ENCODE measurements at regions not wholly inside any gene's neighbourhood (a gene's known extent, or its start where the extent isn't known, plus 50 kb on each side); places are given as distances from the start of the nearest gene placed in this dataset.

DNA sequence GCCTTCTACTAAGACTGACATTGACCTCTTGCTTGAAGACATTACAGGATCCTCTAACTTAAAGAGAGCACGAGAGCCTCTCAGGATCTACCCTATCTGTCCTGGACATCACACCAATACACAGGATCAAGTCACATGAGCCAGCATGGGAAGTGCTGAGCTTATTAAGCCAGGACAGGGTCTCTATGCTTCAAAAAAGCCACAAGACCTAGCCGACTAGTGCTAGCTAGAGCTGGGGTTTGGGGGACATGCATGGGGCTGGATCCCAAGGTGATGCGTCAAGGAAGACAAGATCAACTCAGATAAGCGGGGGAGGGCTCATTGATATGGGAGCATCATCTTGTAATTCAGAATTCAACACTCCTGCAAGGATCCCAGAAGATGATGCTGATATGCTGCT lies 167.2 kb upstream of the TAB2 start:
- DNase-seq (ENCODE audit: low spot score): no peak

DNA sequence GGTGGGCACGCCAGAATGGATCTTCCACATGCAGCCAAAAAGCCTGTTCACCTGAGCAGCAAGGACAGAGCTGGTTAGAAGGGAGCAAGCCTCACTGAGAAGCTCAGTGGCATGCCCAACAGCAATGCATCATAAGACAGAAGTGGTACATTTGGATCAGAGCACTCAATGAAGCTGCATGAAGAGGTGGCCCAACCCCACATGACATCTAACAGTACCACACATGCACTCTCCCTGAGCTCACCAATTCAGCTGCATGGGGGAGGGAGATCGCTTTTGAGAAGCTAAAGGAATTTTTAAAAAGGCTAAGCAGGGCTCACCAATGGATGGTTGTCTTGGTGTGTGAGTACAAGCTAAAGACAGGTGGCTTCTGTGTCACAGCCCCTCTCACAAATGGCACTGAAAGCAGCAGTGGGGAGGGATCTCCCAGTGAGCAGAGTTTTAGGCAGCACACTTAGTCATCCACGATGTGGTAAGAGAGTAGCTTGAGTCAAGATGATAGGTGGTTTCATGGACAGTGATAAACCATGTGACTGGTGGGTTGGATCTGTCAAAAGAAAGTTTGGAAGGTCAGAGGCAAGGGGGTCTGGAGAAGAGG lies 166.6 kb upstream of the TAB2 start:
- DNase-seq (ENCODE audit: low spot score): no peak

DNA sequence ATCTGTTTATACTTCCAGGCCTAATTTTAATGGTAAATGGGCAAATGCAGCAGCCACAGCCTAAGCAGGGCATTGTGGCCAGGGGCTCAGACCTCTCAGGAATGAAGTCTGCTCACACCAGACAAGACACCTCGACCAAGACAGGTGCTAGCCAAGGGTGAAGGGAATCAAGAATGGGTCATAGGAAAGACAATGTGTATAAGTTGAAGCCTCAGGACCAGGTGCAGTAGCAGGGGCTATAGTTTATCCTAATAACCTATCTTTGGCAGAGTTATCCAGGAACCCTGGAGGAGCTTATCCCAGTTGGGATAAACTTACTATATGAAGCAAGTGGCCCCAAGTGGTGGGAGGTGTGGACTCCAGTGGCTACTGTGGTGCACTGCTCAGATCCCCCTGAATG lies 165.0 kb upstream of the TAB2 start:
- no peak for DNase-seq (ENCODE audit: low spot score)

DNA sequence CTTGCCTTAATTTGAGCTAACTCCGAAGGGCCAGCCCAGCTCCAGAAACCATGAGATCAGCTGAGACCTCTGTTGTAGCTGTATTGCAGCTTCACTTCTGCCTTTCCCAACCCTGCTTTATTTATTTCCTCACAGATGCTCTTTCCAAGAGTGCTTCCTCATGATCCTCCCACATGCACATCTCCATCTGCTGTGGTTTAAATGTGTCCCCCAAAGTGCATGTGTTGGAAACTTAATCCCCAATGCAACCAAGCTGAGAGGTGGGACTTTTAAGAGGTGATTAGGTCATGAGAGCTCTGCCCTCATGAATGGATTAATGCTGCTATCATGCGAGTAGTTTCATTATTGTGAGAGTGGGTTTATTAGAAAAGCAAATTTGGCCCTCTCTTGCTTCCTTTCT lies 164.4 kb upstream of the TAB2 start:
- DNase-seq (ENCODE audit: low spot score): no peak

DNA sequence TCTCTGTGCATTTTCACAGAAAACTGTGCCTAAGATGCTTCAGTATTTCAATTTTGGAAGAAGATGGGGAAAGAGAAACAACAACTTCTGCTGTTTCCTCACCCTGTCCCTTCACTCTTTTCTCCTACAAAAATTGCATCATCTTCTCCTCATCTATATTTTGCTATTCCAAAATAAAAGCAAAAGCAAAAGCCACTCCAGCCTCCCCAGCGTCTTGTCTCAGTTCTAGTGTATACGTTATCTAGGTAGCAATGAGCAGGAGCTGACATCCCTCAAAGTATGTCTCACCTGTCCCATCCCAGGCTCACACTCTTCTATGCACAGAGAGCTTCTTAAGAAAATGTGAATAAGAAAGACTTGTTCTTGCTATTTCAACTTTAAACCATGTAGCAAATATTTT lies 163.8 kb upstream of the TAB2 start:
- no peak for DNase-seq (ENCODE audit: low spot score)

DNA sequence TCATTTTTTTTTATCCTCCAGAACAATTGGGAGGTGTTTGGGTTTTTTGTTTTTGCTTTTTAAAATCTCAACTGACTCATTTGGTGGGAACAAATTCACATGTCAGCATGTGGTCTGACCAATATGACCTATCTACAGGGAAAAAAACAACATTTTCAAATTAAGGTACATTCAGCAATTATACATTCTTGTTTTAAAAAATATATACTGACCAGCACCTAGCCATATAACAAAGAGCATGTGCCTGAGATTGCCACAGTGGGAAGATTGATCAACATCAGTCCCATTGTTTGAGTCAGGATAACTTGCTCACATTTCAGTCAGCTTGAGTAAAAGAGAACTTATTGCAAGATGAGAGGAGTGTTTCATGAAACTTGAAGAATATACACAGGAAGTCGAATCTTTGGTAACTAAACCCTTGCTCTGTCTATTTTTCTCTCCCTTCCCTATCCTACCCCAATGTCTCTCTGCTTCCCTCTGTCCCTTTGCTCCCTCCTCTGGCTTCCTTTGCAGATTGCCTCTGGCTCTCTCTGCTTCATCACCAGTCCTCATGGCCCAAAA lies 163.2 kb upstream of the TAB2 start:
- DNase-seq (ENCODE audit: low spot score): no peak

DNA sequence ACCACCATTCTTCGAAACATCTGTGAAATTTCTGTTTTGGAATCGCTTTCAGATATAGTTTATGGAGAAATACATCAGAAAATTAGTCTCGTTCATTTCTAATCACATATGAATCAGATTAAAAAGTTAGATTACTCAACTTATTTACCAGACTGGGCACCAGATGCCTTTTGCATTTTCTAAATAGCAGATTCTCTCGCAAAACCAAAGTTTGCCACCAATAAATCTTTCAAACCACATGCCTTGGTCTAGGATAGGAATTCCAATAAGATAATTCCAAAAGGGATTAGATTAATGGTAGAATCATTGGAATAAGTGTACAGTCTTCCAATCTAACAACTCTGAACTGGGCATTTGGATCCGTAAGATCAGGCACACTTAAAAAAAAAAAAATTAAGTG lies 160.4 kb upstream of the TAB2 start:
- DNase-seq (ENCODE audit: low spot score): no peak

DNA sequence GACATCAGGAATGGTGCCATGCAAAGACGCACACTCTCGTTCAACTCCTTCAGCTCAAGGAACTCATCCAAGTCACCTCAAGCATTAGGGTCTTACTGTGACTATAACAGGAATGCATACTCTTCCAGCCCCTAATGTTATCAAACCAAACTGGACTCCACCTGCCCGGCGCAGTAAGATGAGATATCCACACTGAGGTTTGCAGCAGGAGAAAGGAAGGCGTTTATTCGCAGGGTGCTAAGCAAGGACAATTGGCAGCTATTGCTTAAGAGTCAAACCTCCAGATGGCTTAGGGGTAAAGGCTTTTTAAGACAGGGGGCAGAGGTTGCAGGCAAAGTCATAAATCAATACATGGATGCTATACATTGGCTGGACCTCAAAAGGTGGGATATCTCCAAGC lies 159.4 kb upstream of the TAB2 start:
- no peak for DNase-seq (ENCODE audit: low spot score)

DNA sequence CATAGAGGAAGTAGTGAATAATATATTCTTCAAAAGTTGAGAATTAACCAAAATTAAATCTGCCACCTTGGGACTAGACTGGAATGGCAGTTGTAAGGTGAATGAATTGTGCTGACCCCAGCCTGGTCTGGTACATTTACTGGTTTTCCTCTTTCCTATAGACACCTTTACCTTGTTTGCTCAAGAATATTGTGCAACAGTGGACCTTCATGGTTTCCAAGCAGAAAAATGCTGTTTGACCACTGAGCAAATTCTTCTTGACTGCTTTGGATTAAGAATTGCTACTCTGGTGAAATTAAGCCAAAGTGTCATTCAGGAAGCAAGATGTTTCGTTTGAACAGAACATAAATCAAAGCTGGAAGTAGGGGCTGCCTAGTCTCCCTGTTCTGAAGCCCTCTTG lies 156.6 kb upstream of the TAB2 start:
- DNase-seq (ENCODE audit: low spot score): no peak

DNA sequence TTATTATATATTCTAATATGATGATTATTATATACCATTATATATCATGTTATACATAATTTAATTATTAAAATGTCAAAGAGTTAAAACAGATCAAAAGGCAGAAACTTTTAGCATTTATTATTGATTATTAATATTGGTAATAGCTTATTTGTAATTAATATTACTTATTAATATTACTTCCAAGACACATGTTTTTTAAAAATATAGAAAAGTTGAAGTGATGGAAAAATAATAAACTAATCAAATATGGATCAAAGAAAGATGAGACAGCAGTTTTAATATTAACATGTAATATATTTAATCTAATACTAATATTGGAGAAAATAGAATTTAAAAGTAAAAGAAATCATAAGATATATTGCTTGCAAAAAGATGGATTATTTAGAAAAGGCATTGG lies 154.6 kb upstream of the TAB2 start:
- no peak for DNase-seq (ENCODE audit: low spot score)

DNA sequence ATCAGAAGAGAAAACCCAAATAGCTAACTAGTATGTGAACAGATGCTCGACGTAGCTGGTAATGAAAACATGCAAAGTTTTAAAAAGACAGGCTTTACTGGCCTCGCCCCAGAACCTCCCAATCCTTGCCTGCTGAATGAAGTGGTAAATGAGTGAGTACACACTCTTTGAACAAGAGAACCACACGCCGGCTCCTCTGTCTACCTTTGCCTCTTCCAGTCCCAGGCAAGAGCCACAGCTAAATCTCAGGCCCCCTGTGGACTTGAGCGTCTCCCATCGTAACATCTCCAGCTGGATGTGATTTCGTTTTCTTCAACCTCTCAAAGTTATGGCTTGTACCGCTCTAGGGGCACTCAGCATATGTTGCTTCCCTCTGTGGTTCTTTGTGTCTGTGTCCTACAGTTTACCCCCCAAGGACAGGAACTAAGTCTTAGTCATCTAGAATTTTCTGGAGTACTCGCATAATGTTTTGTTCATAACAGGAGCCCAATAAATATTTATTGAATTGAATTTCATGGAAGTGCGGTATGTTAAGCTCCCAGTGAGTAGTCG lies 153.2 kb upstream of the TAB2 start:
- DNase-seq (ENCODE audit: low spot score): no peak

DNA sequence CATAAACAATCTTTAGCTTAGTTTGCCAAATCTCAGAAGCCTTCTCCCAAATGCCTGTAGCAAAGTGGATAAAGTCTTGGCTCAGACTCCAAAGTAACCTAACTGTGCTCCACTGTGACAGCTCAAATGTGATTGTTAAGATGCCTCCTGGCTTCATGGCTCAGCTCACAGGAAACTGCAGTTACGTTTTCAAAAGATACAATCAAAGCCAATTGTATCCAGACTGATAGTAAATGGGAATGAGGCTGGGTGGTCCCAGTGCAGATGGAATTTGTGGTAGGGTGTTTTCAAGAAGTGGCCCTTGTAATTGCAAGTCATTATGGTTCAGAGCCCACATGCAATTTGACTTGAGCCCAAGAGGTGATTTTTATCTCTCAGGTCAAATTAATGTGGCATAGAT lies 151.2 kb upstream of the TAB2 start:
- DNase-seq (ENCODE audit: low spot score): no peak

DNA sequence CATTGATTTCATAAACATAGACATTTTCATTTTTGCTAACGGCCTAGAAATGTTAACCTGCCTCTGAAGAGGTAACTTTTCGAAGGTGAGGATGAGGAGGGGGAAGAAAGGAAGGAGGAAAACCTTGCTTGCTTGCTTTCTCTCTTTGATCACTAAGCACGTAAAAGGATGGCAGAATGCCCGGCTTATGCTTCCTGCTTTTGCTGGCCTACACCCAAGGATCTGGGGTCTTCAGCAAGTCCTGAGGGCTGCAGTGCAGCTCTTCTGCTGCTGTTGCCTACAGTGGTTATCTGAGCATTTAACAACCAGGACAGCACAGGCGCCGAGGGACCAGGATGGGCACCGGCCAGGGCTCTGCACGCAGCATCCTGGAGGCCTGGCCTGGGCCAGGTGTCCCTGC lies 150.8 kb upstream of the TAB2 start:
- DNase-seq (ENCODE audit: low spot score): no peak

DNA sequence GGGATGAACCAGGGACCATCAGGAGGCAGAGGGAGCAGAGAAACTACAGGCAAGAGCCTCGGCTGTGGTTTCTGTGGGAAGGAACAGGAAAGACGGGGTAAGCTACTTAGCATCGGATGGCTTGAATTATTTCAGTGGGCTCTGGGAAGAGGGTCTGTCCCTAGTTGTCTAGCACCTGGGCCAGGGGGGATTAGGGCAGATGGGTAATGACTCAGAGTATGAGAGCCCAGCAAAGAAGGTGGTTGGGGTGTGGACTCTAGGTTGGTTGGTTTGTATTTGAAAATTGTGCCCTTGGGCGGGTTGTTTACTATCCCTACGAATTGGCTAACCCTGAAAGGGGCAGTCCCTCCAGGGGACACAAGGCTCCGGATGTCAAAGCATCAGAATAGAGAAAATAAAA lies 148.5 kb upstream of the TAB2 start:
- no peak for DNase-seq (ENCODE audit: low spot score)

DNA sequence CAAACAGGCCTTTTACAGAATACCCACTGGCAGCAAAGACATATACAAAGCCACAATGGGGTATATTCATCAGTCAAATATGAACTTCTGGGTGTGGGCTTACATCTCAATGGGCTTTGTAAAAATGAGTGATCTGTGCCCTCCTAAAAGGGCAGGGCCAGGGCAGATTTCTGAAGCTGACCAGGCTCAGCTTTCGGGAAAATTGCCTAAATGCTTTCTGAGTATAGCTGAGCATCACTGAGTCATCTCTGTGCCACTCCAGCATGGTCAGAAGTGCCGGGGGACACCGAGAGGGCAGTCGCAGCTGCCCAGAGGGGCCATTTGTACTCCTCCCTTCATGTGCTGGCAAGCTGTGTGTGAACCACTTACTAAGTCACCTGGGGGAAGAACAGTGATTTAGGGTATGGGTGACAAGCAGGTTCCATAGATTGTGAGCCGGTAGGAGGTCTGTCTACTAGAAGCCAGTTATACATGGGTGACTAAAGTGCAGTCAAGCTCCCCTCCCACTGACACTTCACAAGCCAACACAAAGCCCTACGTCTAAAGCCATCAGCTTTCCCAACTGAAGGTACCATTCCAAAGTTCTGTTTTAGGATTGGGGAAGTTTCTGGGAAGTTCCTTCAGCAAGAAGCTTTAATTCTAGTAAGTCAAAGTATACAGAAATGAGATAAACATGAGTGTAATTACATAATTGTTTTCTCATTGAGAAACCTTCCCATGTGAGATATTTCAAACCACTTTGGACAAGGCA lies 147.6 kb upstream of the TAB2 start:
- no peak for DNase-seq (ENCODE audit: low spot score)

DNA sequence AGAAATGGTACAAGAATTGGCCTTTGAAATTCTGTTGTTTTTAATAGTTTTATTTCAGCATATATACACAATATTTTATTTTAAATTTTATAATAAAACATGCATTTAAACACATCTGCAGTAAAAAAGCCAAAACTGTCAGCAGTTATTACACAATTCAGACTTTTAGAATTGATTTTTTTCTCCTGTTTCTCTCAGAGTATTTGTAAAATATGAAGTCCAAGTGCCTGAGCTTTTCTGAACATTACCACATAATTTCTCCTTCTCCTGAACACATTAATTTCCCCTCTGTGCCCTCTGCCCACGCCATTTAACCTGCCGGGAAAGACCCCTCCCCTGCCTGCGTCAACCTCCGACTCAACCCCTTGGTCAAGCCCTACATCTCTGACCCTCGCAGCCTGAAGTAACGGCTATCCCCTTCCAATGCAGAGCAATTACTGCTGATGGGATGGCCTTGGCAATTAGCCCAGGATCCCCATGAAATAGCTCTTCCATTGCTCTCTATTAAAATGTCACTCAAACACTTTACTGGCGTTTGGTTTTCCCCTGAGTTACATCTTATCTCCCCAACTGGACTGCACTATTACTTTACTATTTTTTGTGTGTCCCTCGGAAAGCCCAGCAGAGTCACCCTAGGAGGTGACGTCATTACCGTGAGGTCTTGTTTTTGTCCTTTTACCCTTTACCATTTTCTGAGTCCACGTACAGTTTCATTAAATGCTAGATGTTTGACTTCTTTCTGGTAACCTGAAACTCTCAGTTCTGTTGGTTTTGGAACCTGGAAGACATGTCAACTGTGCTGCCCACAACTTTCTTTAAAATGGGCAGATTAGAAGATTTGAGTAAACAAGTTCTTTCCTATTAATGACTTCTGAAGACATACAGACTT lies 146.7 kb upstream of the TAB2 start:
- DNase-seq (ENCODE audit: low spot score): no peak

DNA sequence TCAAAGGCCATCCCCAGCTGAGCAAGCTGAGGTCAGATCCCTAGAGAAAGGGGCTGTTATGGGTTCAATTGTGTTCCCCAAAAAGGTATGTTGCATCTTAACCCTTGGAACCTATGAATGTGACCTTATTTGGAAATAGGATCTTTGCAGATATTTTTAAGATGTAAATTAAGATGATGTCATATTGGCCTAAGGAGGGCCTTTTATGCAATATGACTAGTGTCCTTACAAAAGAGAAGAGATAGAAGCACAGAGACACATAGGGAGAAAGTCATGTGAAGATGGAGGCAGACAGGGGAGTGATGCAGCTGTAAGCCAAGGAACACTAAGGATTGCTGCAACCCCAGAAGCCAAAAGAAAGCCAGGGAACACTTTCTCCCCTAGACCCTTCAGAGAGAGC lies 144.3 kb upstream of the TAB2 start:
- no peak for DNase-seq (ENCODE audit: low spot score)

DNA sequence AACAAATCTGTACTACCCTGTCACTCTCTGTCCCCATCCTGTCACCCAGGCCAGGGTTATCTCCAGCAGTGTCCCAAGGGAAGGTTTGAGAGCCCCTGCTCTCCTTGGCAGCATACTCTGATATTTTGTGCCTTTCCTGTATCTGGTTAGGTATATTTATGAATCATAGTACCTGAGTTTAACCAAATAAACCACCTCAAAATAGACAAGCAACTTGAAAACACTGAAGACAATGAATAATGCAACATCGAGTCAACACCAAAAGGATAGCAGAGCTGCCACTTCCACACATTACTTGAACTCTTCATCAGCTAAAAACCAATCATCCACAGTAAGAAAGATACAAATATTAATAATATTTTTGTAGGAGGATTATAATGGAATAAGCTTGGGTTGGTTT lies 142.6 kb upstream of the TAB2 start:
- DNase-seq (ENCODE audit: low spot score): no peak

DNA sequence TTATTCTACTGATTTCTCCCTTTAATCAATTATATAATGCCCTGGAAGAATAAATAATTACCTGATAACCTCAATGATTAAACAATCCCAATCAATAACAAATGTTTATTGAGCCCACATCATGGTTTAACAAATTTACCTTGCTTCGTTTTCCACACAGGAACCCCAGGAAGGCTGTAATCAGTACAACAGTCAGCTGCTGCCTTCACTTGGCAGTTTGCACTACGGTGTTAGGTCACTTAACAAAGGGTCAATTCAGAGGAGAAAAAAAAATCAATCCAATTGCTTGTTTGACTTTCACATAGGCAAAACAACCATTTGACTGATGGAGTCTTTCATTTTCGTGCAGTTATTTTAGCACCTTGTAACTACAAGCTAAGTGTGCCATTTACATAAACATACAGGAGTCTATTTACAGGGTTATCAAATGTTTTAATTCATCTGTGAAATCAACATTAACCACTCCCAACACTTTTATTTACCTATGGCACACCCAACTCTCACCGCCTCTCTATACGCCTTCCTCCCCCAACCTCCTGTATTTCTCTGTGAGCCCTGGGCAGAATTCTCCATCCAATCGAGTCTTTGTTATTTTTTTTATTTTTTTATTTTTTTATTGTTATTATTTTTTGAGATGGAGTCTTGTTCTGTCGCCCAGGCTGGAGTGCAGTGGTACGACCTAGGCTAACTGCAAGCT lies 140.4 kb upstream of the TAB2 start:
- no peak for DNase-seq (ENCODE audit: low spot score)

DNA sequence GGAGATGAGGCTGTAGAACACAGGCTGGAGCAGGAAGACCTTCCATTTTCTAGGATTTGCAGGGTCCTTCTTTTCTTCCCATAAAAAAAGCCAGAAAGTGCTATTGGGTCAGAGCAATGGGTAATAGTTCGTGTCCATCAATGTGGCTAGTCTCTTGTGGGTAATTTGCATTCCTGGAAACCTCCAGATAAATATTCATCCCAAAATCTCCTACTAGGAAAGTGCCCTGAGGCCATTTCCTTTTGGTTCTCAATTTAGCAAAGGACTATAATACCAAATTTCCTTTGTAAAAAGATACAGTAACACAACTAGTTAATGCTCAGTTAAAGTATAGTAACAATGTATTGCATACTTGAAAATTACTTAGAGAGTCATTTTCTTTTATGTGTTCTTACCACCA lies 138.1 kb upstream of the TAB2 start:
- DNase-seq (ENCODE audit: low spot score): no peak

DNA sequence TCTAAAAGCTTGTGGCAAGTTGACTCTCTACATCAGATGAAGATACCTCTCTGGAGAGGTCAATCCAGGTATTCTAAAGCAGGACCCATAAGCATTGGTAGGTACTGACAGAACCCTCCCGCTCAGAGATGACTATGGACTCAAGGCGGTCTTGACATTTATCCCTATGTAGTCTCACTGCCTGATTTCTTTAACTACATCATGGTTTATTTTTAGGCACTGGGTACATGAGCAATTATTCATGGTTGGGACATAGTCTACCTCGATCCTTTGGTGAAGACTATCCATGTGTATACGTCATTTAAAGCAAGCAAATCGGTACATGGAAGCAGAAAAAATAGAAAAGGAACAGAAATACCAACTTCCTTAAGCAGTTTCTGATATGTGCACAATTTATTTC lies 136.2 kb upstream of the TAB2 start:
- DNase-seq (ENCODE audit: low spot score): no peak

DNA sequence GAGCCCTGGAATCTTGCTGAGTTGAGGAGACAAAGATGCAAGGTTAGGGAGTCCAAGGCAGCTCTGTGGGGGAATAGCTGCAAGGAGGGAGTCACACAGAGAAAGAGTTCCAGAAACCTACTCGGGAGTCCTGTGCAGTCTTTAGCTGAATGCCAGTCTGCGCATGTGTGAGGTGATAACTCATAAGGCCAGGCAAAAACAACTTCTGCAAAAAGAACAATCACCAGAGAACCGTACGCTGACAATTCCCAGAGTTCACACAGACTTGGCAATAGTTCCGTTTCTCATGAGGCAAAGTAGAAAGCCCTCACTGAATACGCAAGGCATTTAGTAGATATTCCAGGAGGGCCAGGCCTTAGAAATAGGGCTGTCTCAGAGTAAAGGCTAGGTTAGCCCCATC lies 135.2 kb upstream of the TAB2 start:
- no peak for DNase-seq (ENCODE audit: low spot score)

Measured in ecto neural progenitor cell (in vitro differentiated cells).